H1 (cell line): ENCODE measurements at regions not wholly inside any gene's neighbourhood (a gene's known extent, or its start where the extent isn't known, plus 50 kb on each side); places are given as distances from the start of the nearest gene placed in this dataset.

Source experiments
- BACH1 ChIP-seq: IDR thresholded peaks from 2 replicates; pipeline ENCODE4 v1.6.1; 2012; ENCODE audit warnings: low read length, improper control_type of control experiment
- BCL11A ChIP-seq, 2 experiments: IDR thresholded peaks; one replicate each; pipeline ENCODE4 v1.6.1; 2011; ENCODE audit warnings: low read depth in 2 of 2, low read length in 2 of 2, mild to moderate bottlenecking in 2 of 2
- CBX5 ChIP-seq: fragments of 300-800, 300-1000 bp; sonication (generic); IDR thresholded peaks from 2 replicates; pipeline ENCODE4 v1.7.1; 2016; ENCODE audit warnings: antibody characterized with exemption, low read length, low read depth
- CHD2 ChIP-seq: IDR thresholded peaks from 2 replicates; pipeline ENCODE4 v1.6.1; 2012; ENCODE audit warnings: low read length, improper control_type of control experiment
- EGR1 ChIP-seq: IDR thresholded peaks from 2 replicates; pipeline ENCODE4 v1.6.1; 2011; ENCODE audit warnings: low read depth, low read length, borderline replicate concordance
- EZH2 ChIP-seq: fragments of 200-600 bp; sonication (generic); IDR thresholded peaks from 2 replicates; pipeline ENCODE4 v1.7.1; 2012; ENCODE audit warnings: low read depth, mild to moderate bottlenecking, moderate library complexity, low read length, inconsistent platforms; ENCODE audit not compliant: severe bottlenecking
- GABPA ChIP-seq: IDR thresholded peaks from 2 replicates; pipeline ENCODE4 v1.6.1; 2011; ENCODE audit warnings: mild to moderate bottlenecking, low read length, moderate library complexity, borderline replicate concordance; ENCODE audit not compliant: insufficient read depth
- KDM5A ChIP-seq: fragments of 200-600 bp; IDR thresholded peaks from 2 replicates; pipeline ENCODE4 v1.7.1; 2012; ENCODE audit warnings: mild to moderate bottlenecking, low read length, inconsistent platforms, mixed read lengths
- RAD21 ChIP-seq, 2 experiments: IDR thresholded peaks in 1 of 2; conservative IDR thresholded peaks in 1 of 2; 2 replicates each; pipeline ENCODE4 v1.6.1; 2011; ENCODE audit warnings: low read depth in 2 of 2, low read length in 2 of 2, improper control_type of control experiment in 1 of 2, inconsistent platforms in 1 of 2, mild to moderate bottlenecking in 1 of 2, moderate library complexity in 1 of 2
- RBBP5 ChIP-seq: IDR thresholded peaks from 2 replicates; pipeline ENCODE4 v1.7.1; 2012; ENCODE audit warnings: low read depth, mild to moderate bottlenecking, inconsistent platforms, low read length, moderate library complexity, borderline replicate concordance
- RFX5 ChIP-seq: IDR thresholded peaks from 2 replicates; pipeline ENCODE4 v1.6.1; 2011; ENCODE audit warnings: low read depth, low read length, improper control_type of control experiment, borderline replicate concordance
- RXRA ChIP-seq: IDR thresholded peaks from 2 replicates; pipeline ENCODE4 v1.6.1; 2011; ENCODE audit warnings: low read depth, mild to moderate bottlenecking, low read length, moderate library complexity; ENCODE audit not compliant: insufficient read depth
- SIRT6 ChIP-seq: IDR thresholded peaks from one replicate; pipeline ENCODE4 v1.7.1; 2012; ENCODE audit warnings: low read length, inconsistent platforms
- SRF ChIP-seq: IDR thresholded peaks from 2 replicates; pipeline ENCODE4 v1.6.1; 2011; ENCODE audit warnings: mild to moderate bottlenecking, low read depth, low read length, moderate library complexity
- TAF1 ChIP-seq: IDR thresholded peaks from 2 replicates; pipeline ENCODE4 v1.6.1; 2011; ENCODE audit warnings: mild to moderate bottlenecking, low read depth, low read length
- YY1 ChIP-seq: IDR thresholded peaks from 2 replicates; pipeline ENCODE4 v1.6.1; 2011; ENCODE audit warnings: low read depth, mild to moderate bottlenecking, low read length
- ZNF274 ChIP-seq: IDR thresholded peaks from 2 replicates; pipeline ENCODE4 v1.7.0; 2012; ENCODE audit warnings: low read length, borderline replicate concordance; ENCODE audit errors: extremely low read depth

DNA sequence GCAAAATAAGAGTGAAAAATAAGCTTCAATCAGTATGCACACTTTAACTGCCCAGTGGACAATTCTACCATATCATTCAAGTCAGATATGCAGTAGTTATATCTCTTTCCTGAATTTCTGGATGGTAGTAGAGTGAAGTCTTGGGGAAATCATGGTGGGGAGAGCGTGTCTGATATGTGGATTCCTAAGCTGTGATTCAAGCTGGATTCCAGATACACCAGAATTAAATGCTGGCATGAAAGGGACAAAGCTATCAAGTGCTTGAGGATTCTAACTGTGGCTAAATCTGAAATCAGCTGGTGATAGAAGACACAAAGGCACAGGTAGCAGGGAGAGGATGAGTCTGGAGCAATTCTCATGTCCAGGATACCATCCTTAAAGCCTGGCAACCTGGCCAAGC is 323.5 kb downstream of the DUSP10 start (continued):
- TF ChIP-seq RBBP5 (no peak), TAF1 (no peak), ZNF274 (no peak), BCL11A (IDR thresholded peaks at IDR 0.05; ENCODE audit: low read depth in 2 of 2, low read length in 2 of 2) (no peak), CBX5 (no peak), CHD2 (no peak), YY1 (no peak), RAD21 (IDR thresholded peaks at IDR 0.05 in 1 of 2, conservative IDR thresholded peaks at IDR 0.05 in 1 of 2; ENCODE audit: low read depth in 2 of 2, low read length in 2 of 2) (no peak), GABPA (no peak), SRF (no peak), SIRT6 (no peak), RFX5 (no peak), EZH2 (no peak), BACH1 (no peak), KDM5A (no peak), EGR1 (no peak), RXRA (no peak)
